Type B pancreatic cell (in vitro differentiated cells): ENCODE measurements at regions not wholly inside any gene's neighbourhood (a gene's known extent, or its start where the extent isn't known, plus 50 kb on each side); places are given as distances from the start of the nearest gene placed in this dataset.

Source experiments
- DNase-seq: peaks from one replicate; pipeline ENCODE4 v3.0.0; 2021; ENCODE audit warnings: mixed read lengths; ENCODE audit not compliant: unreplicated experiment; ENCODE audit errors: extremely low spot score
- H3K27ac Mint-ChIP-seq: 2 replicates; pipeline ENCODE4 v1.8.0; 2021; ENCODE audit warnings: mild to moderate bottlenecking, mixed read lengths
- H3K27me3 Mint-ChIP-seq: 2 replicates; pipeline ENCODE4 v1.8.0; 2021; ENCODE audit warnings: mixed read lengths
- H3K36me3 Mint-ChIP-seq: 2 replicates; pipeline ENCODE4 v1.8.0; 2021; ENCODE audit warnings: mixed read lengths
- H3K4me1 Mint-ChIP-seq: one replicate; pipeline ENCODE4 v1.8.0; 2021; ENCODE audit warnings: mixed read lengths; ENCODE audit not compliant: unreplicated experiment
- H3K4me3 Mint-ChIP-seq: 2 replicates; pipeline ENCODE4 v1.8.0; 2021; ENCODE audit warnings: mild to moderate bottlenecking, mixed read lengths
- H3K9me3 Mint-ChIP-seq: 2 replicates; pipeline ENCODE4 v1.8.0; 2021; ENCODE audit warnings: mixed read lengths
- TF ChIP-seq, protein P1 (sequence below): fragments of 200-600 bp; sonication (generic); conservative IDR thresholded peaks from 2 replicates; pipeline ENCODE4 v1.5.0; 2021; ENCODE audit warnings: antibody characterized with exemption, mild to moderate bottlenecking

- H3K27ac Mint-ChIP-seq = no peak overlapping the region
- no peak for DNase-seq
- H3K9me3 Mint-ChIP-seq = no peaks in the 10 kb centered on the region
- peaks cover 5% of the 10 kb centered on the region for H3K4me1 Mint-ChIP-seq
- no peaks in the 10 kb centered on the region for H3K36me3 Mint-ChIP-seq
- no peaks in the 10 kb centered on the region for H3K27me3 Mint-ChIP-seq
- TF ChIP-seq, protein P1, sequence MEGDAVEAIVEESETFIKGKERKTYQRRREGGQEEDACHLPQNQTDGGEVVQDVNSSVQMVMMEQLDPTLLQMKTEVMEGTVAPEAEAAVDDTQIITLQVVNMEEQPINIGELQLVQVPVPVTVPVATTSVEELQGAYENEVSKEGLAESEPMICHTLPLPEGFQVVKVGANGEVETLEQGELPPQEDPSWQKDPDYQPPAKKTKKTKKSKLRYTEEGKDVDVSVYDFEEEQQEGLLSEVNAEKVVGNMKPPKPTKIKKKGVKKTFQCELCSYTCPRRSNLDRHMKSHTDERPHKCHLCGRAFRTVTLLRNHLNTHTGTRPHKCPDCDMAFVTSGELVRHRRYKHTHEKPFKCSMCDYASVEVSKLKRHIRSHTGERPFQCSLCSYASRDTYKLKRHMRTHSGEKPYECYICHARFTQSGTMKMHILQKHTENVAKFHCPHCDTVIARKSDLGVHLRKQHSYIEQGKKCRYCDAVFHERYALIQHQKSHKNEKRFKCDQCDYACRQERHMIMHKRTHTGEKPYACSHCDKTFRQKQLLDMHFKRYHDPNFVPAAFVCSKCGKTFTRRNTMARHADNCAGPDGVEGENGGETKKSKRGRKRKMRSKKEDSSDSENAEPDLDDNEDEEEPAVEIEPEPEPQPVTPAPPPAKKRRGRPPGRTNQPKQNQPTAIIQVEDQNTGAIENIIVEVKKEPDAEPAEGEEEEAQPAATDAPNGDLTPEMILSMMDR = no peak
- no peak overlapping the region for H3K4me3 Mint-ChIP-seq
These were observed 133.8 kb downstream of the GMNC start for GRCh38 chr3:190728574-190729246.

- no peaks in the 10 kb centered on the region for H3K36me3 Mint-ChIP-seq
- no peak for DNase-seq
- TF ChIP-seq, protein P1 = no peak
- H3K9me3 Mint-ChIP-seq = no peaks in the 10 kb centered on the region
- H3K4me1 Mint-ChIP-seq = no peaks in the 10 kb centered on the region
- no peaks in the 10 kb centered on the region for H3K27me3 Mint-ChIP-seq
- H3K4me3 Mint-ChIP-seq = no peak overlapping the region
- no peak overlapping the region for H3K27ac Mint-ChIP-seq
These were observed 140.2 kb downstream of the GMNC start for GRCh38 chr3:190722181-190722905.

- H3K36me3 Mint-ChIP-seq = no peaks in the 10 kb centered on the region
- no peaks in the 10 kb centered on the region for H3K27me3 Mint-ChIP-seq
- H3K9me3 Mint-ChIP-seq = no peaks in the 10 kb centered on the region
- TF ChIP-seq, protein P1 = no peak
- DNase-seq = no peak
- H3K4me3 Mint-ChIP-seq = no peak overlapping the region
- no peaks in the 10 kb centered on the region for H3K4me1 Mint-ChIP-seq
- no peak overlapping the region for H3K27ac Mint-ChIP-seq
These were observed 141.2 kb downstream of the GMNC start for GRCh38 chr3:190721330-190721729.

- TF ChIP-seq, protein P1 = no peak
- no peaks in the 10 kb centered on the region for H3K4me1 Mint-ChIP-seq
- H3K27me3 Mint-ChIP-seq = no peaks in the 10 kb centered on the region
- no peaks in the 10 kb centered on the region for H3K9me3 Mint-ChIP-seq
- DNase-seq = no peak
- no peaks in the 10 kb centered on the region for H3K36me3 Mint-ChIP-seq
- no peak overlapping the region for H3K27ac Mint-ChIP-seq
- no peak overlapping the region for H3K4me3 Mint-ChIP-seq
These were observed 143.8 kb downstream of the GMNC start for GRCh38 chr3:190718671-190719070.

GRCh38 chr3:190718097-190718496, 144.4 kb downstream of the GMNC start:
- no peaks in the 10 kb centered on the region for H3K9me3 Mint-ChIP-seq

More at GRCh38 chr3:190718097-190718496, 144.4 kb downstream of the GMNC start:
- no peak overlapping the region for H3K27ac Mint-ChIP-seq
- H3K27me3 Mint-ChIP-seq = no peaks in the 10 kb centered on the region
- TF ChIP-seq, protein P1 = no peak
- no peak overlapping the region for H3K4me3 Mint-ChIP-seq
- no peaks in the 10 kb centered on the region for H3K4me1 Mint-ChIP-seq
- DNase-seq = no peak
- no peaks in the 10 kb centered on the region for H3K36me3 Mint-ChIP-seq
